Tibial nerve (tissue), 3 donors: ENCODE measurements at regions not wholly inside any gene's neighbourhood (a gene's known extent, or its start where the extent isn't known, plus 50 kb on each side); places are given as distances from the start of the nearest gene placed in this dataset.

ENCODE experiments used
- POLR2A ChIP-seq, 2 donors: fragments of 450-650 bp; IDR thresholded peaks; one replicate each; pipeline ENCODE4 v1.6.1; 2017; ENCODE audit warnings: antibody characterized with exemption in 2 of 2, mild to moderate bottlenecking in 2 of 2, moderate library complexity in 2 of 2
- TF ChIP-seq, protein P1 (sequence below), 5 experiments: fragments of 200-600 bp in 3 of 5; fragments of 450-650 bp in 2 of 5; sonication (generic) in 3 of 5; IDR thresholded peaks; one replicate each; pipeline ENCODE4 v1.5.1; 2016 to 2019; ENCODE audit warnings: antibody characterized with exemption in 5 of 5, mild to moderate bottlenecking in 3 of 5, moderate library complexity in 2 of 5

GRCh38 chr6:140398076-140398475, 1023.6 kb upstream of the CITED2 start:
- TF ChIP-seq, protein P1, sequence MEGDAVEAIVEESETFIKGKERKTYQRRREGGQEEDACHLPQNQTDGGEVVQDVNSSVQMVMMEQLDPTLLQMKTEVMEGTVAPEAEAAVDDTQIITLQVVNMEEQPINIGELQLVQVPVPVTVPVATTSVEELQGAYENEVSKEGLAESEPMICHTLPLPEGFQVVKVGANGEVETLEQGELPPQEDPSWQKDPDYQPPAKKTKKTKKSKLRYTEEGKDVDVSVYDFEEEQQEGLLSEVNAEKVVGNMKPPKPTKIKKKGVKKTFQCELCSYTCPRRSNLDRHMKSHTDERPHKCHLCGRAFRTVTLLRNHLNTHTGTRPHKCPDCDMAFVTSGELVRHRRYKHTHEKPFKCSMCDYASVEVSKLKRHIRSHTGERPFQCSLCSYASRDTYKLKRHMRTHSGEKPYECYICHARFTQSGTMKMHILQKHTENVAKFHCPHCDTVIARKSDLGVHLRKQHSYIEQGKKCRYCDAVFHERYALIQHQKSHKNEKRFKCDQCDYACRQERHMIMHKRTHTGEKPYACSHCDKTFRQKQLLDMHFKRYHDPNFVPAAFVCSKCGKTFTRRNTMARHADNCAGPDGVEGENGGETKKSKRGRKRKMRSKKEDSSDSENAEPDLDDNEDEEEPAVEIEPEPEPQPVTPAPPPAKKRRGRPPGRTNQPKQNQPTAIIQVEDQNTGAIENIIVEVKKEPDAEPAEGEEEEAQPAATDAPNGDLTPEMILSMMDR (IDR thresholded peaks at IDR 0.05): no peak
- no peak for TF ChIP-seq POLR2A (IDR thresholded peaks at IDR 0.05)
